Neuronal stem cell (in vitro differentiated cells): ENCODE measurements at regions not wholly inside any gene's neighbourhood (a gene's known extent, or its start where the extent isn't known, plus 50 kb on each side); places are given as distances from the start of the nearest gene placed in this dataset.

Experiments used
- DNase-seq: peaks from one replicate; pipeline ENCODE4 v3.0.0-alpha.2; 2013; ENCODE audit warnings: low spot score
- H2AFZ ChIP-seq: one replicate; pipeline ENCODE4 v1.6.1; 2013; ENCODE audit warnings: mild to moderate bottlenecking, low read length, inconsistent platforms
- H2AK5ac ChIP-seq: 2 replicates; pipeline ENCODE4 v1.6.1; 2013; ENCODE audit warnings: low read depth, mild to moderate bottlenecking, inconsistent platforms, low read length, moderate library complexity, mixed read lengths
- H2BK120ac ChIP-seq: 2 replicates; pipeline ENCODE4 v1.6.1; 2013; ENCODE audit warnings: low read depth, mild to moderate bottlenecking, inconsistent platforms, low read length, moderate library complexity, mixed read lengths
- H2BK12ac ChIP-seq: one replicate; pipeline ENCODE4 v1.6.1; 2013; ENCODE audit warnings: low read length, inconsistent platforms
- H2BK15ac ChIP-seq: 2 replicates; pipeline ENCODE4 v1.6.1; 2013; ENCODE audit warnings: mild to moderate bottlenecking, low read length, inconsistent platforms, mixed read lengths
- H2BK5ac ChIP-seq: one replicate; pipeline ENCODE4 v1.6.1; 2013; ENCODE audit warnings: inconsistent platforms, mild to moderate bottlenecking, low read length, moderate library complexity
- H3K14ac ChIP-seq: one replicate; pipeline ENCODE4 v1.6.1; 2013; ENCODE audit warnings: low read length, inconsistent platforms
- H3K18ac ChIP-seq: 2 replicates; pipeline ENCODE4 v1.6.1; 2013; ENCODE audit warnings: low read length, inconsistent platforms
- H3K23ac ChIP-seq: 2 replicates; pipeline ENCODE4 v1.6.1; 2013; ENCODE audit warnings: low read depth, mild to moderate bottlenecking, mixed read lengths, low read length, inconsistent platforms; ENCODE audit not compliant: poor library complexity
- H3K27ac ChIP-seq: replicated peaks from 3 replicates; pipeline ENCODE4 v1.5.1; 2013; ENCODE audit warnings: low read length, inconsistent platforms
- H3K27me3 ChIP-seq, 3 experiments: 2 replicates each; pipeline ENCODE4 v1.6.1; 2013; ENCODE audit warnings: low read length in 3 of 3, mild to moderate bottlenecking in 2 of 3, inconsistent platforms in 1 of 3, low read depth in 1 of 3, mixed read lengths in 1 of 3, moderate library complexity in 1 of 3; ENCODE audit not compliant: control insufficient read depth in 3 of 3, insufficient read depth in 3 of 3
- H3K36me3 ChIP-seq, 2 donors: replicated peaks in 1 of 2; 2 replicates each; pipeline ENCODE4 v1.6.1; 2013; ENCODE audit warnings: low read length in 2 of 2; ENCODE audit not compliant: control insufficient read depth in 2 of 2, insufficient read depth in 2 of 2
- H3K4ac ChIP-seq: 2 replicates; pipeline ENCODE4 v1.6.1; 2013; ENCODE audit warnings: inconsistent platforms, mild to moderate bottlenecking, low read length, moderate library complexity
- H3K4me1 ChIP-seq, 2 donors: 1 replicate in 1 of 2; 2 replicates in 1 of 2; pipeline ENCODE4 v1.6.1; 2013; ENCODE audit warnings: low read length in 2 of 2, low read depth in 1 of 2; ENCODE audit not compliant: control insufficient read depth in 2 of 2, insufficient read depth in 1 of 2
- H3K4me2 ChIP-seq: one replicate; pipeline ENCODE4 v1.6.1; 2013; ENCODE audit warnings: mild to moderate bottlenecking, low read length, inconsistent platforms; ENCODE audit not compliant: insufficient read depth, poor library complexity, severe bottlenecking
- H3K4me3 ChIP-seq, 2 donors: 2 replicates each; pipeline ENCODE4 v1.5.1; 2013; ENCODE audit warnings: low read length in 2 of 2, mild to moderate bottlenecking in 2 of 2, inconsistent platforms in 1 of 2, moderate library complexity in 1 of 2
- H3K79me1 ChIP-seq: one replicate; pipeline ENCODE4 v1.6.1; 2013; ENCODE audit warnings: low read depth, mild to moderate bottlenecking, inconsistent platforms, low read length, moderate library complexity
- H3K9ac ChIP-seq: one replicate; pipeline ENCODE4 v1.6.1; 2013; ENCODE audit warnings: mild to moderate bottlenecking, low read depth, low read length, inconsistent platforms; ENCODE audit not compliant: poor library complexity
- H3K9me3 ChIP-seq, 2 donors: replicated peaks in 1 of 2; 2 replicates each; pipeline versions ENCODE3 to v1.6.1; 2013; ENCODE audit warnings: low read length in 2 of 2, mild to moderate bottlenecking in 2 of 2, inconsistent platforms in 1 of 2, low read depth in 1 of 2, mixed read lengths in 1 of 2, moderate library complexity in 1 of 2; ENCODE audit not compliant: control insufficient read depth in 2 of 2, insufficient read depth in 1 of 2
- H4K8ac ChIP-seq: one replicate; pipeline ENCODE4 v1.6.1; 2013; ENCODE audit warnings: low read depth, mild to moderate bottlenecking, inconsistent platforms, low read length, moderate library complexity
- H4K91ac ChIP-seq: one replicate; pipeline ENCODE4 v1.6.1; 2013; ENCODE audit warnings: low read length, low read depth, mild to moderate bottlenecking, inconsistent platforms; ENCODE audit not compliant: poor library complexity
- WGBS, 2 donors: extraction: QIAGEN DNeasy Blood & Tissue Kit; methylation state at CpG; one replicate each; pipeline ENCODE4 v1.1.7; 2013; ENCODE audit warnings: missing lambda C conversion rate in 2 of 2, mixed read lengths in 1 of 2; ENCODE audit not compliant: insufficient read length in 2 of 2, insufficient replicate concordance in 1 of 2; ENCODE audit errors: extremely low coverage in 2 of 2; 5-methylcytosine and 5-hydroxymethylcytosine counted together

GRCh38 chr2:16256601-16257321, 316.4 kb downstream of the MYCN start:
- no peak for DNase-seq
- Histone ChIP-seq H3K36me3 (no peaks in the 10 kb centered on the region), H4K91ac (no peak overlapping the region), H3K23ac (no peak overlapping the region), H4K8ac (no peak overlapping the region), H2BK15ac (no peak overlapping the region), H3K9me3 (no peaks in the 10 kb centered on the region), H2BK120ac (no peak overlapping the region), H2BK5ac (no peak overlapping the region), H3K4ac (no peak overlapping the region), H3K27me3 (no peaks in the 10 kb centered on the region), H3K14ac (no peak overlapping the region), H2BK12ac (no peak overlapping the region), H3K18ac (no peak overlapping the region), H3K79me1 (no peaks in the 10 kb centered on the region), H3K4me3 (no peak overlapping the region), H3K4me1 (peaks cover 5 to 6% of the 10 kb centered on the region in 2 donors), H2AK5ac (no peak overlapping the region), H2AFZ (no peak overlapping the region), H3K9ac (no peak overlapping the region), H3K27ac (no peak overlapping the region), H3K4me2 (no peak overlapping the region)
- no CpG with 5 or more reads among the region's 6 CpGs for WGBS, 2 donors

GRCh38 chr2:16255120-16255519, 314.8 kb downstream of the MYCN start:
- WGBS, 2 donors: no CpG with 5 or more reads among the region's 4 CpGs
- no peak overlapping the region for H4K91ac ChIP-seq
- H2AFZ ChIP-seq: no peak overlapping the region
- peaks cover 4 to 6% of the 10 kb centered on the region in 2 donors for H3K4me1 ChIP-seq
- H3K27me3 ChIP-seq: no peaks in the 10 kb centered on the region
- no peak overlapping the region for H2AK5ac ChIP-seq
- H3K14ac ChIP-seq: no peak overlapping the region
- no peak overlapping the region for H3K27ac ChIP-seq
- DNase-seq: no peak
- H3K4me2 ChIP-seq: no peak overlapping the region
- H3K9me3 ChIP-seq: no peaks in the 10 kb centered on the region
- H3K4me3 ChIP-seq: no peak overlapping the region
- no peak overlapping the region for H2BK120ac ChIP-seq
- H2BK12ac ChIP-seq: no peak overlapping the region
- H3K36me3 ChIP-seq: no peaks in the 10 kb centered on the region
- H3K9ac ChIP-seq: no peak overlapping the region
- H4K8ac ChIP-seq: no peak overlapping the region
- no peak overlapping the region for H3K4ac ChIP-seq
- H3K23ac ChIP-seq: no peak overlapping the region
- no peak overlapping the region for H3K18ac ChIP-seq
- H2BK15ac ChIP-seq: no peak overlapping the region
- H2BK5ac ChIP-seq: no peak overlapping the region
- no peaks in the 10 kb centered on the region for H3K79me1 ChIP-seq

GRCh38 chr2:16254356-16254965, 314.1 kb downstream of the MYCN start:
- Histone ChIP-seq H3K14ac (no peak overlapping the region), H3K4me1 (peaks cover 6 to 8% of the 10 kb centered on the region in 2 donors), H2BK120ac (no peak overlapping the region), H3K36me3 (no peaks in the 10 kb centered on the region), H4K91ac (no peak overlapping the region), H3K9ac (no peak overlapping the region), H3K23ac (no peak overlapping the region), H3K27me3 (no peaks in the 10 kb centered on the region), H2BK5ac (no peak overlapping the region), H3K18ac (no peak overlapping the region), H4K8ac (no peak overlapping the region), H2AFZ (no peak overlapping the region), H3K4me2 (no peak overlapping the region), H3K27ac (no peak overlapping the region), H3K9me3 (no peaks in the 10 kb centered on the region), H3K4me3 (no peak overlapping the region), H2AK5ac (no peak overlapping the region), H2BK12ac (no peak overlapping the region), H3K79me1 (no peaks in the 10 kb centered on the region), H3K4ac (no peak overlapping the region), H2BK15ac (no peak overlapping the region)
- no CpG with 5 or more reads among the region's 3 CpGs for WGBS, 2 donors
- DNase-seq: no peak

GRCh38 chr2:16253291-16253690, 312.9 kb downstream of the MYCN start:
- Histone ChIP-seq H3K4me1 (peaks cover 11 to 16% of the 10 kb centered on the region in 2 donors), H2AK5ac (no peak overlapping the region), H3K27ac (no peak overlapping the region), H3K27me3 (no peaks in the 10 kb centered on the region), H3K36me3 (no peaks in the 10 kb centered on the region), H3K79me1 (no peaks in the 10 kb centered on the region), H2BK15ac (no peak overlapping the region), H3K4me3 (no peak overlapping the region), H3K23ac (no peak overlapping the region), H3K4me2 (no peak overlapping the region), H2BK120ac (no peak overlapping the region), H3K18ac (no peak overlapping the region), H3K9me3 (no peaks in the 10 kb centered on the region), H3K4ac (no peak overlapping the region), H4K91ac (no peak overlapping the region), H2AFZ (no peak overlapping the region), H3K9ac (no peak overlapping the region), H2BK5ac (no peak overlapping the region), H2BK12ac (no peak overlapping the region), H3K14ac (no peak overlapping the region), H4K8ac (no peak overlapping the region)
- DNase-seq: no peak
- WGBS, 2 donors: no CpG with 5 or more reads among the region's 3 CpGs
